ENCODE measurements at regions not wholly inside any gene's neighbourhood (a gene's known extent, or its start where the extent isn't known, plus 50 kb on each side); places are given as distances from the start of the nearest gene placed in this dataset.

- H3K79me2 ChIP-seq (ENCODE audit: insufficient read depth, low read length): no peaks in the 10 kb centered on the region
- H3T11ph ChIP-seq (ENCODE audit: low read length): no peak overlapping the region
- no peak for TF ChIP-seq CTCF (conservative IDR thresholded peaks at IDR 0.05)
- H4K20me1 ChIP-seq (ENCODE audit: control insufficient read depth, insufficient read depth, insufficient read length): no peaks in the 10 kb centered on the region
- H2BK12ac ChIP-seq (ENCODE audit: insufficient read length, low read depth, low read length): no peak overlapping the region
- Mint-ChIP-seq H3K36me3 (ENCODE audit: insufficient read depth in 1 of 3, low read depth in 3 of 3) (no peaks in the 10 kb centered on the region; a peak in 1 of 7 replicates), H3K27ac (no peak overlapping the region; a peak in 1 of 7 replicates), H3K9me3 (no peaks in the 10 kb centered on the region), H3K4me3 (no peak overlapping the region), H3K27me3 (ENCODE audit: low read depth) (no peaks in the 10 kb centered on the region; the same call in 1 of the 2 replicates), H3K4me1 (peaks cover 0 to 4% of the 10 kb centered on the region in 2 experiments; a peak in 3 of 4 replicates)
- no peak overlapping the region for H3K4me2 ChIP-seq (ENCODE audit: insufficient read depth, insufficient read length, low read length)
- no peaks in the 10 kb centered on the region for H3K27me3 ChIP-seq (ENCODE audit: insufficient read depth, low read length)
- no peak overlapping the region for H4K8ac ChIP-seq (replicated peaks; ENCODE audit: insufficient read length, low read depth, low read length)
- no peak overlapping the region for H2AFZ ChIP-seq (ENCODE audit: low read length)
- no peak overlapping the region for H3K23ac ChIP-seq (ENCODE audit: insufficient read length, low read depth, low read length)
- H4K5ac ChIP-seq (ENCODE audit: insufficient read length, low read depth, low read length): no peak overlapping the region
- H3K79me1 ChIP-seq (ENCODE audit: insufficient read depth, low read depth, low read length, poor library complexity, severe bottlenecking): no peaks in the 10 kb centered on the region
- no peak overlapping the region for H2BK120ac ChIP-seq (ENCODE audit: low read depth, low read length, poor library complexity, severe bottlenecking)
- no peak overlapping the region for H3K27ac ChIP-seq (ENCODE audit: insufficient read length, low read depth, low read length)
- no peak overlapping the region for H2BK20ac ChIP-seq (ENCODE audit: low read depth, low read length, poor library complexity, severe bottlenecking)
- no peak overlapping the region for H2BK15ac ChIP-seq (ENCODE audit: low read depth, low read length)
- H3K4ac ChIP-seq (ENCODE audit: low read depth, low read length): no peak overlapping the region
- no peak overlapping the region for H2BK5ac ChIP-seq (ENCODE audit: insufficient read length, low read length)
- no peaks in the 10 kb centered on the region for H3K23me2 ChIP-seq (ENCODE audit: insufficient read length, low read depth, low read length, poor library complexity, severe bottlenecking)
- no peak for DNase-seq
- no peak overlapping the region for H3K56ac ChIP-seq (ENCODE audit: insufficient read length, low read depth, low read length)
- no peak overlapping the region for H3K9ac ChIP-seq (ENCODE audit: extremely low read depth, insufficient read length, low read length)
- no peak overlapping the region for H3K18ac ChIP-seq (ENCODE audit: insufficient read length, low read depth, low read length)
- H3K4me1 ChIP-seq (ENCODE audit: insufficient read depth, low read length): no peaks in the 10 kb centered on the region; the same call in 1 of the 2 replicates
- H3K9me3 ChIP-seq (ENCODE audit: control insufficient read depth, low read depth, low read length): no peaks in the 10 kb centered on the region
- no peak overlapping the region for H2AK5ac ChIP-seq (ENCODE audit: insufficient read length, low read length)
- no CpG with 5 or more reads among the region's 10 CpGs for WGBS (ENCODE audit: extremely low coverage, insufficient read length, low lambda C conversion rate)
- H3K14ac ChIP-seq (ENCODE audit: insufficient read depth, low read length): no peak overlapping the region
- no peak overlapping the region for H4K91ac ChIP-seq (ENCODE audit: insufficient read length, low read depth, low read length)
These were observed 268.9 kb upstream of the ATP2B1 start for GRCh38 chr12:89977405-89978085.

All from H9 (cell line).